ENCODE measurements at regions not wholly inside any gene's neighbourhood (a gene's known extent, or its start where the extent isn't known, plus 50 kb on each side); places are given as distances from the start of the nearest gene placed in this dataset.

- H3K27ac Mint-ChIP-seq: no peak overlapping the region
- Histone ChIP-seq H3K4me2 (no peak overlapping the region), H3K27ac (ENCODE audit: low read depth) (no peak overlapping the region), H4K20me1 (replicated peaks; ENCODE audit: insufficient read depth) (no peaks in the 10 kb centered on the region), H3K27me3 (ENCODE audit: insufficient read depth) (no peaks in the 10 kb centered on the region), H3K9me2 (ENCODE audit: insufficient read depth) (peaks cover 16% of the 10 kb centered on the region), H3K4me3 (no peak overlapping the region), H3F3A (replicated peaks; ENCODE audit: low read depth) (no peaks in the 10 kb centered on the region), H3K4me1 (ENCODE audit: insufficient read depth) (no peaks in the 10 kb centered on the region), H3K79me2 (replicated peaks; ENCODE audit: insufficient read depth) (no peaks in the 10 kb centered on the region), H3K36me3 (ENCODE audit: insufficient read depth) (no peaks in the 10 kb centered on the region), H2AFZ (no peak overlapping the region)
- ATAC-seq (no peak), DNase-seq (ENCODE audit: low spot score) (no peak)
- no peaks in the 10 kb centered on the region for H3K9me3 Mint-ChIP-seq
- H3K27me3 Mint-ChIP-seq (ENCODE audit: insufficient read depth, low read depth, poor library complexity): peaks cover 2% of the 10 kb centered on the region
- TF ChIP-seq, protein P1, sequence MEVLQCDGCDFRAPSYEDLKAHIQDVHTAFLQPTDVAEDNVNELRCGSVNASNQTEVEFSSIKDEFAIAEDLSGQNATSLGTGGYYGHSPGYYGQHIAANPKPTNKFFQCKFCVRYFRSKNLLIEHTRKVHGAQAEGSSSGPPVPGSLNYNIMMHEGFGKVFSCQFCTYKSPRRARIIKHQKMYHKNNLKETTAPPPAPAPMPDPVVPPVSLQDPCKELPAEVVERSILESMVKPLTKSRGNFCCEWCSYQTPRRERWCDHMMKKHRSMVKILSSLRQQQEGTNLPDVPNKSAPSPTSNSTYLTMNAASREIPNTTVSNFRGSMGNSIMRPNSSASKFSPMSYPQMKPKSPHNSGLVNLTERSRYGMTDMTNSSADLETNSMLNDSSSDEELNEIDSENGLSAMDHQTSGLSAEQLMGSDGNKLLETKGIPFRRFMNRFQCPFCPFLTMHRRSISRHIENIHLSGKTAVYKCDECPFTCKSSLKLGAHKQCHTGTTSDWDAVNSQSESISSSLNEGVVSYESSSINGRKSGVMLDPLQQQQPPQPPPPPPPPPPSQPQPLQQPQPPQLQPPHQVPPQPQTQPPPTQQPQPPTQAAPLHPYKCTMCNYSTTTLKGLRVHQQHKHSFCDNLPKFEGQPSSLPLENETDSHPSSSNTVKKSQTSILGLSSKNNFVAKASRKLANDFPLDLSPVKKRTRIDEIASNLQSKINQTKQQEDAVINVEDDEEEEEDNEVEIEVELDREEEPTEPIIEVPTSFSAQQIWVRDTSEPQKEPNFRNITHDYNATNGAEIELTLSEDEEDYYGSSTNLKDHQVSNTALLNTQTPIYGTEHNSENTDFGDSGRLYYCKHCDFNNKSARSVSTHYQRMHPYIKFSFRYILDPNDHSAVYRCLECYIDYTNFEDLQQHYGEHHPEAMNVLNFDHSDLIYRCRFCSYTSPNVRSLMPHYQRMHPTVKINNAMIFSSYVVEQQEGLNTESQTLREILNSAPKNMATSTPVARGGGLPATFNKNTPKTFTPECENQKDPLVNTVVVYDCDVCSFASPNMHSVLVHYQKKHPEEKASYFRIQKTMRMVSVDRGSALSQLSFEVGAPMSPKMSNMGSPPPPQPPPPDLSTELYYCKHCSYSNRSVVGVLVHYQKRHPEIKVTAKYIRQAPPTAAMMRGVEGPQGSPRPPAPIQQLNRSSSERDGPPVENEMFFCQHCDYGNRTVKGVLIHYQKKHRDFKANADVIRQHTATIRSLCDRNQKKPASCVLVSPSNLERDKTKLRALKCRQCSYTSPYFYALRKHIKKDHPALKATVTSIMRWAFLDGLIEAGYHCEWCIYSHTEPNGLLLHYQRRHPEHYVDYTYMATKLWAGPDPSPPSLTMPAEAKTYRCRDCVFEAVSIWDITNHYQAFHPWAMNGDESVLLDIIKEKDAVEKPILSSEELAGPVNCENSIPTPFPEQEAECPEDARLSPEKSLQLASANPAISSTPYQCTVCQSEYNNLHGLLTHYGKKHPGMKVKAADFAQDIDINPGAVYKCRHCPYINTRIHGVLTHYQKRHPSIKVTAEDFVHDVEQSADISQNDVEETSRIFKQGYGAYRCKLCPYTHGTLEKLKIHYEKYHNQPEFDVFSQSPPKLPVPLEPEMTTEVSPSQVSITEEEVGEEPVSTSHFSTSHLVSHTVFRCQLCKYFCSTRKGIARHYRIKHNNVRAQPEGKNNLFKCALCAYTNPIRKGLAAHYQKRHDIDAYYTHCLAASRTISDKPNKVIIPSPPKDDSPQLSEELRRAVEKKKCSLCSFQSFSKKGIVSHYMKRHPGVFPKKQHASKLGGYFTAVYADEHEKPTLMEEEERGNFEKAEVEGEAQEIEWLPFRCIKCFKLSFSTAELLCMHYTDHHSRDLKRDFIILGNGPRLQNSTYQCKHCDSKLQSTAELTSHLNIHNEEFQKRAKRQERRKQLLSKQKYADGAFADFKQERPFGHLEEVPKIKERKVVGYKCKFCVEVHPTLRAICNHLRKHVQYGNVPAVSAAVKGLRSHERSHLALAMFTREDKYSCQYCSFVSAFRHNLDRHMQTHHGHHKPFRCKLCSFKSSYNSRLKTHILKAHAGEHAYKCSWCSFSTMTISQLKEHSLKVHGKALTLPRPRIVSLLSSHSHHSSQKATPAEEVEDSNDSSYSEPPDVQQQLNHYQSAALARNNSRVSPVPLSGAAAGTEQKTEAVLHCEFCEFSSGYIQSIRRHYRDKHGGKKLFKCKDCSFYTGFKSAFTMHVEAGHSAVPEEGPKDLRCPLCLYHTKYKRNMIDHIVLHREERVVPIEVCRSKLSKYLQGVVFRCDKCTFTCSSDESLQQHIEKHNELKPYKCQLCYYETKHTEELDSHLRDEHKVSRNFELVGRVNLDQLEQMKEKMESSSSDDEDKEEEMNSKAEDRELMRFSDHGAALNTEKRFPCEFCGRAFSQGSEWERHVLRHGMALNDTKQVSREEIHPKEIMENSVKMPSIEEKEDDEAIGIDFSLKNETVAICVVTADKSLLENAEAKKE (CRISPR knock-in tag; IDR thresholded peaks at IDR 0.05): no peak
- TF ChIP-seq POLR2AphosphoS5 (IDR thresholded peaks at IDR 0.05; ENCODE audit: low read depth) (no peak), EZH2 (IDR thresholded peaks at IDR 0.05; ENCODE audit: low read depth, unreplicated experiment) (no peak), ZNF331 (CRISPR knock-in tag; IDR thresholded peaks at IDR 0.05; ENCODE audit: low read depth) (no peak), EZH2phosphoT487 (IDR thresholded peaks at IDR 0.05; ENCODE audit: unreplicated experiment) (no peak), STAT1 (IDR thresholded peaks at IDR 0.05; ENCODE audit: unreplicated experiment) (no peak), ZNF114 (CRISPR knock-in tag; IDR thresholded peaks at IDR 0.05) (no peak), CREB1 (CRISPR knock-in tag; IDR thresholded peaks at IDR 0.05; ENCODE audit: low read depth) (no peak), REST (IDR thresholded peaks at IDR 0.05; ENCODE audit: unreplicated experiment) (no peak), NANOG (IDR thresholded peaks at IDR 0.05; ENCODE audit: borderline replicate concordance) (no peak), JUNB (IDR thresholded peaks at IDR 0.05; ENCODE audit: unreplicated experiment) (no peak)
- TF ChIP-seq, protein P2, sequence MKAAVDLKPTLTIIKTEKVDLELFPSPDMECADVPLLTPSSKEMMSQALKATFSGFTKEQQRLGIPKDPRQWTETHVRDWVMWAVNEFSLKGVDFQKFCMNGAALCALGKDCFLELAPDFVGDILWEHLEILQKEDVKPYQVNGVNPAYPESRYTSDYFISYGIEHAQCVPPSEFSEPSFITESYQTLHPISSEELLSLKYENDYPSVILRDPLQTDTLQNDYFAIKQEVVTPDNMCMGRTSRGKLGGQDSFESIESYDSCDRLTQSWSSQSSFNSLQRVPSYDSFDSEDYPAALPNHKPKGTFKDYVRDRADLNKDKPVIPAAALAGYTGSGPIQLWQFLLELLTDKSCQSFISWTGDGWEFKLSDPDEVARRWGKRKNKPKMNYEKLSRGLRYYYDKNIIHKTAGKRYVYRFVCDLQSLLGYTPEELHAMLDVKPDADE (IDR thresholded peaks at IDR 0.05): no peak
- TF ChIP-seq, protein P3, sequence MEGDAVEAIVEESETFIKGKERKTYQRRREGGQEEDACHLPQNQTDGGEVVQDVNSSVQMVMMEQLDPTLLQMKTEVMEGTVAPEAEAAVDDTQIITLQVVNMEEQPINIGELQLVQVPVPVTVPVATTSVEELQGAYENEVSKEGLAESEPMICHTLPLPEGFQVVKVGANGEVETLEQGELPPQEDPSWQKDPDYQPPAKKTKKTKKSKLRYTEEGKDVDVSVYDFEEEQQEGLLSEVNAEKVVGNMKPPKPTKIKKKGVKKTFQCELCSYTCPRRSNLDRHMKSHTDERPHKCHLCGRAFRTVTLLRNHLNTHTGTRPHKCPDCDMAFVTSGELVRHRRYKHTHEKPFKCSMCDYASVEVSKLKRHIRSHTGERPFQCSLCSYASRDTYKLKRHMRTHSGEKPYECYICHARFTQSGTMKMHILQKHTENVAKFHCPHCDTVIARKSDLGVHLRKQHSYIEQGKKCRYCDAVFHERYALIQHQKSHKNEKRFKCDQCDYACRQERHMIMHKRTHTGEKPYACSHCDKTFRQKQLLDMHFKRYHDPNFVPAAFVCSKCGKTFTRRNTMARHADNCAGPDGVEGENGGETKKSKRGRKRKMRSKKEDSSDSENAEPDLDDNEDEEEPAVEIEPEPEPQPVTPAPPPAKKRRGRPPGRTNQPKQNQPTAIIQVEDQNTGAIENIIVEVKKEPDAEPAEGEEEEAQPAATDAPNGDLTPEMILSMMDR (conservative IDR thresholded peaks at IDR 0.05; ENCODE audit: low read depth in 2 of 2): no peak
- H3K4me1 Mint-ChIP-seq: no peaks in the 10 kb centered on the region
- no peaks in the 10 kb centered on the region for H3K36me3 Mint-ChIP-seq (ENCODE audit: low read depth)
- H3K4me3 Mint-ChIP-seq: no peak overlapping the region
Observed at GRCh38 chr10:124308056-124308645, 110.6 kb downstream of the OAT start.
